ENCODE measurements at regions not wholly inside any gene's neighbourhood (a gene's known extent, or its start where the extent isn't known, plus 50 kb on each side); places are given as distances from the start of the nearest gene placed in this dataset.

DNA sequence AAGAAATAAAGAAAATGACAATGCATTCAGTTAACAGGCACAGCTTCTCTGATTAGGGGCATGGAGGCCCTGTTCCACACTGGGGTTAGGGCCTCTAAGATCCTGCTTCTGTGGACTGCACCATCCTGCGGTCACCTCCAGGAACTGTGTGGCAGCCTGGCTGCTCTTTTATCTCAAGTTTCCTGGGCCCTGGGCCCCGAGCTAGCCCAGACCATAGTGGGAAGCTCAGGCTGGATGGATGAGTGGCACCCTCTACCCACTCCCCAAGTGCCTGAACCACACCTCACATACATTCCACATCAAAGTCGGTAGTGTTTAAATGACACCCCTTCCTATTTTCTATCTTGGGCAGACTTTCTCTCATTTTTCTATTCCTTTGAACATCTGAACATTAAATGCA lies 461.5 kb upstream of the MKI67 start:
- no peaks in the 10 kb centered on the region for H3K9me3 ChIP-seq (ENCODE audit: control insufficient read depth, low read length)
- H2BK15ac ChIP-seq (ENCODE audit: low read depth, poor library complexity, severe bottlenecking), result no peak overlapping the region
- no peak for DNase-seq
- no peak overlapping the region for H3K9ac ChIP-seq (ENCODE audit: low read length)
- no peak overlapping the region for H3K18ac ChIP-seq (ENCODE audit: low read depth in 1 of 2, low read length in 2 of 2)
- H2BK120ac ChIP-seq (ENCODE audit: low read depth, low read length), result no peak overlapping the region
- H2BK12ac ChIP-seq (ENCODE audit: low read length in 2 of 2), result no peak overlapping the region
- no peak overlapping the region for H2BK5ac ChIP-seq (ENCODE audit: low read depth, low read length, poor library complexity, severe bottlenecking)
- H4K8ac ChIP-seq (ENCODE audit: low read length), result no peak overlapping the region
- H2AFZ ChIP-seq (ENCODE audit: low read depth, low read length), result no peak overlapping the region
- no peak overlapping the region for H3K4me2 ChIP-seq (ENCODE audit: low read length, poor library complexity, severe bottlenecking)
- no peak overlapping the region for H4K91ac ChIP-seq (ENCODE audit: low read length)
- no peak overlapping the region for H3K27ac ChIP-seq (ENCODE audit: low read length, poor library complexity, severe bottlenecking)
- no peak overlapping the region for H3K23ac ChIP-seq (ENCODE audit: low read length in 2 of 2)
- no peak overlapping the region for H3K14ac ChIP-seq (ENCODE audit: low read length in 2 of 2)
- no peaks in the 10 kb centered on the region for H3K4me1 ChIP-seq (ENCODE audit: control insufficient read depth, insufficient read depth, low read depth, low read length)
- no peak overlapping the region for H3K4ac ChIP-seq (ENCODE audit: low read depth in 1 of 2, low read length in 2 of 2)
- no peaks in the 10 kb centered on the region for H3K27me3 ChIP-seq (ENCODE audit: control insufficient read depth in 1 of 2, insufficient read depth in 1 of 2, low read length in 2 of 2)
- no peak overlapping the region for H3K4me3 ChIP-seq (ENCODE audit: insufficient read depth in 1 of 2, low read depth in 1 of 2, low read length in 2 of 2)
- WGBS, result 68% methylated on average over 3 of the region's 3 CpGs
- no peaks in the 10 kb centered on the region for H3K79me1 ChIP-seq (replicated peaks; ENCODE audit: low read length, poor library complexity, severe bottlenecking)
- H2AK5ac ChIP-seq (ENCODE audit: low read length, severe bottlenecking), result no peak overlapping the region
- no peaks in the 10 kb centered on the region for H3K36me3 ChIP-seq (ENCODE audit: control insufficient read depth in 1 of 2, insufficient read depth in 2 of 2, low read depth in 1 of 2, low read length in 2 of 2)

DNA sequence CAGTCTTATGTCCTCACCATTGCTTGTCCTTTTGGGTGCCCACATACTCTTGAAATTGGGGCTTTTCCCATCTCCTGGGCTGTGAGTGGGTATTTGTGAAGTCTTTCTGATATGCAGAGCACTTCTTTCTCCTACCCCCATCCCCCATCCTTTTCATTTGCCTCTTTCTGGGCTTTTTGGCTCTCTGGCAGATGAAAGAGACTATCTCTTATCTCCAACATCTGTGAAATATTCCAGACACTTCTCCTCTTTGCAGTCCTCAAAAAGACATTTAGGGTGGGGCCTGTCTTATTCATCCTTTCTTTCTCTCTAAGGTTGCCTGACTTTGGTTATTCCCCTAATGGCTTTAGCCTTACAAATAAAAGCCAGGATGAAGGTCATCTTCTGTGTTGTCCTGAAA lies 462.2 kb upstream of the MKI67 start:
- no peaks in the 10 kb centered on the region for H3K36me3 ChIP-seq (ENCODE audit: control insufficient read depth in 1 of 2, insufficient read depth in 2 of 2, low read depth in 1 of 2, low read length in 2 of 2)
- no peak overlapping the region for H3K9ac ChIP-seq (ENCODE audit: low read length)
- no peak overlapping the region for H2BK15ac ChIP-seq (ENCODE audit: low read depth, poor library complexity, severe bottlenecking)
- no peak overlapping the region for H2BK12ac ChIP-seq (ENCODE audit: low read length in 2 of 2)
- H3K4me3 ChIP-seq (ENCODE audit: insufficient read depth in 1 of 2, low read depth in 1 of 2, low read length in 2 of 2), result no peak overlapping the region
- no peaks in the 10 kb centered on the region for H3K4me1 ChIP-seq (ENCODE audit: control insufficient read depth, insufficient read depth, low read depth, low read length)
- H3K18ac ChIP-seq (ENCODE audit: low read depth in 1 of 2, low read length in 2 of 2), result no peak overlapping the region
- no peak overlapping the region for H2AK5ac ChIP-seq (ENCODE audit: low read length, severe bottlenecking)
- H3K79me1 ChIP-seq (replicated peaks; ENCODE audit: low read length, poor library complexity, severe bottlenecking), result no peaks in the 10 kb centered on the region
- no peak overlapping the region for H3K14ac ChIP-seq (ENCODE audit: low read length in 2 of 2)
- no peak overlapping the region for H2BK5ac ChIP-seq (ENCODE audit: low read depth, low read length, poor library complexity, severe bottlenecking)
- H3K4ac ChIP-seq (ENCODE audit: low read depth in 1 of 2, low read length in 2 of 2), result no peak overlapping the region
- DNase-seq, result no peak
- no peak overlapping the region for H2BK120ac ChIP-seq (ENCODE audit: low read depth, low read length)
- H3K9me3 ChIP-seq (ENCODE audit: control insufficient read depth, low read length), result no peaks in the 10 kb centered on the region
- H3K4me2 ChIP-seq (ENCODE audit: low read length, poor library complexity, severe bottlenecking), result no peak overlapping the region
- no peak overlapping the region for H4K8ac ChIP-seq (ENCODE audit: low read length)
- no peaks in the 10 kb centered on the region for H3K27me3 ChIP-seq (ENCODE audit: control insufficient read depth in 1 of 2, insufficient read depth in 1 of 2, low read length in 2 of 2)
- H3K23ac ChIP-seq (ENCODE audit: low read length in 2 of 2), result no peak overlapping the region
- no peak overlapping the region for H3K27ac ChIP-seq (ENCODE audit: low read length, poor library complexity, severe bottlenecking)
- no peak overlapping the region for H4K91ac ChIP-seq (ENCODE audit: low read length)
- H2AFZ ChIP-seq (ENCODE audit: low read depth, low read length), result no peak overlapping the region

DNA sequence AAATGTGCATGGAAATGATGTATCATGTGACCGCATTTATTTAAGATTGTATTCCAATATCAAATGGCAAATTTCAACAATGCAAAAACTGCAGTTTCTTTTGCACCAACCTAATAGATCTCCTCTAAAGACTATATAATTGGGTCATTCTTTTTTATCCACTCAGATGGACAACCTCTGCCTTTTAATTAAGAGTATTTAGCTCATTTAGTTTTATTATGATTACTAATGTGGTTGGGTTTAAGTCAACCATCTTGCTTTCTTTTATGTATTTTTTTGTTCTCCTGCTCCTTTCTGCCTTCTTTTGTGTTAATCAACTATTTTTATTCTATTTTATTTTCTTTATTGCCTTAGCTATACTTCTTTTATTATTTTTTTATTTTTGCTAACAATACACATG lies 468.5 kb upstream of the MKI67 start:
- no peak overlapping the region for H3K9ac ChIP-seq (ENCODE audit: low read length)
- DNase-seq, result no peak
- no peaks in the 10 kb centered on the region for H3K79me1 ChIP-seq (replicated peaks; ENCODE audit: low read length, poor library complexity, severe bottlenecking)
- no peak overlapping the region for H3K4me3 ChIP-seq (ENCODE audit: insufficient read depth in 1 of 2, low read depth in 1 of 2, low read length in 2 of 2)
- H2BK15ac ChIP-seq (ENCODE audit: low read depth, poor library complexity, severe bottlenecking), result no peak overlapping the region
- no peak overlapping the region for H2BK120ac ChIP-seq (ENCODE audit: low read depth, low read length)
- H3K14ac ChIP-seq (ENCODE audit: low read length in 2 of 2), result no peak overlapping the region
- no peak overlapping the region for H4K8ac ChIP-seq (ENCODE audit: low read length)
- H3K23ac ChIP-seq (ENCODE audit: low read length in 2 of 2), result no peak overlapping the region
- H4K91ac ChIP-seq (ENCODE audit: low read length), result no peak overlapping the region
- no peak overlapping the region for H2AK5ac ChIP-seq (ENCODE audit: low read length, severe bottlenecking)
- no CpG with 5 or more reads among the region's 1 CpG for WGBS
- H2BK5ac ChIP-seq (ENCODE audit: low read depth, low read length, poor library complexity, severe bottlenecking), result no peak overlapping the region
- H3K27me3 ChIP-seq (ENCODE audit: control insufficient read depth in 1 of 2, insufficient read depth in 1 of 2, low read length in 2 of 2), result no peaks in the 10 kb centered on the region
- no peaks in the 10 kb centered on the region for H3K36me3 ChIP-seq (ENCODE audit: control insufficient read depth in 1 of 2, insufficient read depth in 2 of 2, low read depth in 1 of 2, low read length in 2 of 2)
- H3K18ac ChIP-seq (ENCODE audit: low read depth in 1 of 2, low read length in 2 of 2), result no peak overlapping the region
- H2BK12ac ChIP-seq (ENCODE audit: low read length in 2 of 2), result no peak overlapping the region
- H3K4ac ChIP-seq (ENCODE audit: low read depth in 1 of 2, low read length in 2 of 2), result no peak overlapping the region
- no peaks in the 10 kb centered on the region for H3K9me3 ChIP-seq (ENCODE audit: control insufficient read depth, low read length)
- no peak overlapping the region for H2AFZ ChIP-seq (ENCODE audit: low read depth, low read length)
- H3K27ac ChIP-seq (ENCODE audit: low read length, poor library complexity, severe bottlenecking), result no peak overlapping the region
- no peak overlapping the region for H3K4me2 ChIP-seq (ENCODE audit: low read length, poor library complexity, severe bottlenecking)
- no peaks in the 10 kb centered on the region for H3K4me1 ChIP-seq (ENCODE audit: control insufficient read depth, insufficient read depth, low read depth, low read length)

DNA sequence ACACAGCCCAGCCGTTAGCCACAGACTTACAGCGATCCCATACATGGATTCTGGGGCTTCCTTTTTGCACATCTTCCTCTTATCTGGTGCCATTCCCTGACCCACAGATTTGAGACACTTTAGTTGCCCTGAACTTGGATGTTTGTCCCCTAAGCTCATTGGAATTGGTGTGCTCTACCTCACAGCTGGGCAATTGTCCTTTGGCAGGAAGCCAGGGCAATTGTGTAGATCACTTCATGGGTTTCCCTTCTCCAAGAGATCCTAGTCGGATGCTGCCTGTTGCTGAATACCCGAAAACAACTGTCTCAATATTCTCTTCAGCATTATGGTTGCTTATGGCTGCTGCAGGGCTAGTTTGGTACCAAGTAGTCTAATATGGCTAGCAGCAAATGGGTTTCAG lies 470.7 kb upstream of the MKI67 start:
- Histone ChIP-seq H2BK120ac (ENCODE audit: low read depth, low read length) (no peak overlapping the region), H3K27ac (ENCODE audit: low read length, poor library complexity, severe bottlenecking) (no peak overlapping the region), H3K4me3 (ENCODE audit: insufficient read depth in 1 of 2, low read depth in 1 of 2, low read length in 2 of 2) (no peak overlapping the region), H2BK12ac (ENCODE audit: low read length in 2 of 2) (no peak overlapping the region), H3K4me1 (ENCODE audit: control insufficient read depth, insufficient read depth, low read depth, low read length) (no peaks in the 10 kb centered on the region), H3K79me1 (replicated peaks; ENCODE audit: low read length, poor library complexity, severe bottlenecking) (no peaks in the 10 kb centered on the region), H3K18ac (ENCODE audit: low read depth in 1 of 2, low read length in 2 of 2) (no peak overlapping the region), H3K4ac (ENCODE audit: low read depth in 1 of 2, low read length in 2 of 2) (no peak overlapping the region), H4K91ac (ENCODE audit: low read length) (no peak overlapping the region), H3K4me2 (ENCODE audit: low read length, poor library complexity, severe bottlenecking) (no peak overlapping the region), H3K23ac (ENCODE audit: low read length in 2 of 2) (no peak overlapping the region), H3K9ac (ENCODE audit: low read length) (no peak overlapping the region), H3K27me3 (ENCODE audit: control insufficient read depth in 1 of 2, insufficient read depth in 1 of 2, low read length in 2 of 2) (no peaks in the 10 kb centered on the region), H3K9me3 (ENCODE audit: control insufficient read depth, low read length) (no peaks in the 10 kb centered on the region), H2AFZ (ENCODE audit: low read depth, low read length) (no peak overlapping the region), H4K8ac (ENCODE audit: low read length) (no peak overlapping the region), H2BK5ac (ENCODE audit: low read depth, low read length, poor library complexity, severe bottlenecking) (no peak overlapping the region), H2BK15ac (ENCODE audit: low read depth, poor library complexity, severe bottlenecking) (no peak overlapping the region), H3K36me3 (ENCODE audit: control insufficient read depth in 1 of 2, insufficient read depth in 2 of 2, low read depth in 1 of 2, low read length in 2 of 2) (no peaks in the 10 kb centered on the region), H2AK5ac (ENCODE audit: low read length, severe bottlenecking) (no peak overlapping the region), H3K14ac (ENCODE audit: low read length in 2 of 2) (no peak overlapping the region)
- 88% methylated on average over 4 of the region's 4 CpGs for WGBS
- DNase-seq, result no peak

Data from mesenchymal stem cell (in vitro differentiated cells and primary cell).